Pancreas (tissue), 10 donors: ENCODE measurements at regions not wholly inside any gene's neighbourhood (a gene's known extent, or its start where the extent isn't known, plus 50 kb on each side); places are given as distances from the start of the nearest gene placed in this dataset.

Experiments
- ATAC-seq, 4 donors: fragments of 200-7000 bp; cut with Tn5 transposase; one replicate each; pipeline versions ENCODE4 v1.8.0 to v1.9.1; 2020; ENCODE audit warnings: mild to moderate bottlenecking in 4 of 4, moderate library complexity in 4 of 4
- DNase-seq, 6 donors: peaks; one replicate each; pipeline ENCODE4 v3.0.0-alpha.2; 2020
- FAIRE-seq: peaks from 2 replicates; lab custom pipeline; 2012; peaks lifted over from hg19 to GRCh38; lab: Jason Lieb, UNC
- H3K27ac ChIP-seq, 4 donors: fragments of 200-600 bp; sonication (generic); 1 replicate in 3 of 4; 2 replicates in 1 of 4; pipeline versions ENCODE4 v1.5.0 to v1.8.0; 2020
- H3K27me3 ChIP-seq, 4 donors: fragments of 200-600 bp; one replicate each; pipeline ENCODE4 v1.8.0; 2021
- H3K36me3 ChIP-seq, 3 donors: fragments of 200-600 bp; sonication (generic) in 1 of 3; one replicate each; pipeline versions ENCODE4 v1.5.0 to v1.8.0; 2020 to 2021
- H3K4me1 ChIP-seq, 3 donors: fragments of 200-600 bp; one replicate each; pipeline ENCODE4 v1.8.0; 2021
- H3K4me3 ChIP-seq, 4 donors: fragments of 200-600 bp; sonication (generic) in 2 of 4; one replicate each; pipeline versions ENCODE4 v1.5.0 to v1.8.0; 2020 to 2021
- H3K9me3 ChIP-seq, 4 donors: fragments of 200-600 bp; one replicate each; pipeline ENCODE4 v1.8.0; 2021
- WGBS, 2 donors: extraction: QIAGEN DNeasy Blood & Tissue Kit; methylation state at CpG; one replicate each; pipeline ENCODE4 v1.1.7; 2013; 5-methylcytosine and 5-hydroxymethylcytosine counted together
- intact Hi-C, 3 donors: fragments of 100-400 bp; cut with DNase I; formaldehyde crosslinking; loops; one replicate each; pipeline versions ENCODE4 v1.11.1 to v1.14.2; 2022
- TF ChIP-seq, protein P1 (sequence below), 4 donors: fragments of 200-600 bp; sonication (generic) in 3 of 4; IDR thresholded peaks; one replicate each; pipeline versions ENCODE4 v1.5.0 to v1.8.0; 2021; ENCODE audit warnings: antibody characterized with exemption in 4 of 4
- donor health status: healthy with polysubstance abuse.
- donor health status: DM: no; HTN: no; CAD: no; lungs with moderate emphysema.
- donor health status: DM: no; HTN: no; CAD: no.
- donor health status: control.
- donor health status: control.
- donor health status: Bipolar disorder and iron deficiency.
- donor health status: DM: yes; HTN: yes; CAD: no.
- donor health status: DM: no; HTN: no; CAD: no.
- donor health status: DM: no; HTN: no; CAD: no.
- donor health status: DM: yes; HTN: yes; CAD: no.

DNA sequence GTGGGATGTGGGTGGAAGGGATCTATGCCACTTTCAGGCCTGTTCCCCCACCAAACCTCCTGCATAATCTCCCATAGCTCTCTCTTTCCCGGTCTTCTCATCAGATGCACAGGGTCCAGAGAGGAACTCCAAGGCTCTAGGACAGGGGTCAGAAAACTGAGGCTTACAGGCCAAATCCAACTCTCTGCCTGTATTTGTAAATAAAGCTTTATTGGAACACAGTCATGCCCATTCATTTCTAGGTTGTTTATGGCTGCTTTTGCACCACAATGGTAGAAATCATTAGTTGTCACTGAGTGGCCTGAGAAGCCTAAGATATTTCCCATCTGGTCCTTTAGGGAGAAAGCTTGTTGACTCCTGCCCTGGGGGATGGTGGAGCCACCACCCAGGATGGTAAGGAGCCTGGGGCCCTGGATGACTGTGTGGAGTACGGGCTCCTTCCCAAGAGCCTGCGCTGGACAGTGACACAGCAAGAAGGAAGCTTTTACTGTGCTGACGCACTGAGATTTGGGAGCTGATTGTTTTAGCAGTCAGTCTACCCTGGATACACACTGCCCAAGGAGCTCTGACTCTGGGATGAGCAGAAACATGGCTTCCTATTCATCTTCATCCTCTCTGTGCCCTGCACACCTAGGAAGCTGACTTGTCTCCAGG, 64.0 kb upstream of the RAPGEF1 start:
- H3K27me3 ChIP-seq: no peaks in the 10 kb centered on the region
- ATAC-seq (no peak), FAIRE-seq (no peak), DNase-seq (no peak)
- H3K36me3 ChIP-seq: no peaks in the 10 kb centered on the region
- TF ChIP-seq, protein P1, sequence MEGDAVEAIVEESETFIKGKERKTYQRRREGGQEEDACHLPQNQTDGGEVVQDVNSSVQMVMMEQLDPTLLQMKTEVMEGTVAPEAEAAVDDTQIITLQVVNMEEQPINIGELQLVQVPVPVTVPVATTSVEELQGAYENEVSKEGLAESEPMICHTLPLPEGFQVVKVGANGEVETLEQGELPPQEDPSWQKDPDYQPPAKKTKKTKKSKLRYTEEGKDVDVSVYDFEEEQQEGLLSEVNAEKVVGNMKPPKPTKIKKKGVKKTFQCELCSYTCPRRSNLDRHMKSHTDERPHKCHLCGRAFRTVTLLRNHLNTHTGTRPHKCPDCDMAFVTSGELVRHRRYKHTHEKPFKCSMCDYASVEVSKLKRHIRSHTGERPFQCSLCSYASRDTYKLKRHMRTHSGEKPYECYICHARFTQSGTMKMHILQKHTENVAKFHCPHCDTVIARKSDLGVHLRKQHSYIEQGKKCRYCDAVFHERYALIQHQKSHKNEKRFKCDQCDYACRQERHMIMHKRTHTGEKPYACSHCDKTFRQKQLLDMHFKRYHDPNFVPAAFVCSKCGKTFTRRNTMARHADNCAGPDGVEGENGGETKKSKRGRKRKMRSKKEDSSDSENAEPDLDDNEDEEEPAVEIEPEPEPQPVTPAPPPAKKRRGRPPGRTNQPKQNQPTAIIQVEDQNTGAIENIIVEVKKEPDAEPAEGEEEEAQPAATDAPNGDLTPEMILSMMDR (IDR thresholded peaks at IDR 0.05): no peak
- H3K4me1 ChIP-seq: no peaks in the 10 kb centered on the region
- no peaks in the 10 kb centered on the region for H3K9me3 ChIP-seq
- WGBS, 2 donors: 80 to 88% methylated on average over 4 of the region's 4 CpGs
- H3K4me3 ChIP-seq: no peak overlapping the region
- intact Hi-C loops: no loop called here
- H3K27ac ChIP-seq: no peak overlapping the region

DNA sequence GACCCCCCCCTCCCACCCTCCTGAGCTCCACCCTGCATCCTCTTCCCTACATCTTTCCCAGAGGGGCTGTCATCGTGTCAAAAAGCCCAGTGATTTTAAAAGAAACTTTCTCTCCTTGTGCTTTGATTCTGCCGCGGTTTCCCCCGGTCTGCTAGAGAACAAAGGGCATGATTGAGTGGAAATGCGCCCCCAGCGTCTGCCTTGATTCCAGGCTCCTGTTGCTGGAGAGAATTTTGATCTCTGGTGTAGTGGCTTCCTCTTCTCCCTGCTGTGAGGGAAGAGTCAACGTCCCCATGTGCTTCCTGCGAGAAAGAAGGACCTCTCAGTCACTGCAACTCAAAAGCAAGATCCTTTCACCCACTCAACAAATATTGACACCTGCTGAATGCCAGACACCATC, 61.9 kb upstream of the RAPGEF1 start:
- 19 to 23% methylated on average over 8 of the region's 8 CpGs for WGBS, 2 donors
- no peaks in the 10 kb centered on the region for H3K36me3 ChIP-seq
- intact Hi-C loops: no loop called here
- FAIRE-seq: no peak
- H3K27ac ChIP-seq: no peak overlapping the region
- H3K9me3 ChIP-seq: no peaks in the 10 kb centered on the region
- no peaks in the 10 kb centered on the region for H3K4me1 ChIP-seq
- no peak for DNase-seq
- TF ChIP-seq, protein P1 (IDR thresholded peaks at IDR 0.05): no peak
- H3K27me3 ChIP-seq: no peaks in the 10 kb centered on the region
- ATAC-seq: no peak
- no peak overlapping the region for H3K4me3 ChIP-seq

DNA sequence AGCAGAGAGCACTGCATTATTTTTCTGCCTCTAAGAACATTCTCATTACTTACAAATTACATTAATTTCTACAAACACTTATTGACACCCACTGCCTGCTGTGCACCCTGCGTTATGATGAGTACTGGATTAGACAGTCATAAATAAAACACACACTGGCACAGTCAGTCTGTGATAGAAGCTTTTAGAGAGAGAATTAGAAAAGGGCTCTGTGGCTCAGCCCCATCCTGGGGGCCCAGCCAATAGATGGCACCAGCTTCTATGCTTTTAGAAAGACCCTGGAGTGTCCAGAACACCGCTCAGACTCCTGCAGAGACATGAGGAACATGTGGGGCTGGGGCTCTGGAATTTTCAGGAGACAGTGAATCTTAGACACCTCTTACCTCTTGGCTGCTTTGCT, 61.0 kb upstream of the RAPGEF1 start:
- 56% methylated on average over 2 of the region's 2 CpGs for WGBS, 2 donors
- Histone ChIP-seq H3K4me1 (no peaks in the 10 kb centered on the region), H3K36me3 (no peaks in the 10 kb centered on the region), H3K27ac (no peak overlapping the region), H3K4me3 (no peak overlapping the region), H3K9me3 (no peaks in the 10 kb centered on the region), H3K27me3 (no peaks in the 10 kb centered on the region)
- intact Hi-C loops: no loop called here
- ATAC-seq: no peak
- no peak for FAIRE-seq
- TF ChIP-seq, protein P1 (IDR thresholded peaks at IDR 0.05): no peak
- DNase-seq: no peak

DNA sequence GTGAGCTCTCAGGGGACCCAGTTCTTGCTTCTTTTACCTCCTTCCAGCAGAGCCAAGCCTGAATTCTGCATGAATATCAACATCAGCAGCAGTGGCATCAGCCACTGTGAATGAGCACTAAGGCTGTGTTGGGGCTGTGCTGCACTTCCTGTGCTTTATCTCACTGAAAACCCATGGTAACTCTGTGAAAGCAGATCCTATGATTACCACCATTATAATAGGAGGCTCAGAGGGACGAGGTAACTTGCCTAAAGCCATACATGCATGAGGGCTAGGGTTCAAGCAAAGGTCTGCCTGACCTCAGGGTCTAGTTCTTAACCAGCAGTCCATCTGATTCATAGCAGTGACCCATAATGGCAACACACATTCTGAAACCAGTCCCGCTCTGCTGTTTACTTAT, 60.5 kb upstream of the RAPGEF1 start:
- intact Hi-C loops: no loop called here
- H3K27me3 ChIP-seq: no peaks in the 10 kb centered on the region
- H3K36me3 ChIP-seq: no peaks in the 10 kb centered on the region
- DNase-seq (no peak), FAIRE-seq (no peak), ATAC-seq (no peak)
- no peak overlapping the region for H3K4me3 ChIP-seq
- 42 to 55% methylated on average over 2 of the region's 2 CpGs for WGBS, 2 donors
- no peak overlapping the region for H3K27ac ChIP-seq
- no peaks in the 10 kb centered on the region for H3K9me3 ChIP-seq
- H3K4me1 ChIP-seq: no peaks in the 10 kb centered on the region
- TF ChIP-seq, protein P1 (IDR thresholded peaks at IDR 0.05): no peak

DNA sequence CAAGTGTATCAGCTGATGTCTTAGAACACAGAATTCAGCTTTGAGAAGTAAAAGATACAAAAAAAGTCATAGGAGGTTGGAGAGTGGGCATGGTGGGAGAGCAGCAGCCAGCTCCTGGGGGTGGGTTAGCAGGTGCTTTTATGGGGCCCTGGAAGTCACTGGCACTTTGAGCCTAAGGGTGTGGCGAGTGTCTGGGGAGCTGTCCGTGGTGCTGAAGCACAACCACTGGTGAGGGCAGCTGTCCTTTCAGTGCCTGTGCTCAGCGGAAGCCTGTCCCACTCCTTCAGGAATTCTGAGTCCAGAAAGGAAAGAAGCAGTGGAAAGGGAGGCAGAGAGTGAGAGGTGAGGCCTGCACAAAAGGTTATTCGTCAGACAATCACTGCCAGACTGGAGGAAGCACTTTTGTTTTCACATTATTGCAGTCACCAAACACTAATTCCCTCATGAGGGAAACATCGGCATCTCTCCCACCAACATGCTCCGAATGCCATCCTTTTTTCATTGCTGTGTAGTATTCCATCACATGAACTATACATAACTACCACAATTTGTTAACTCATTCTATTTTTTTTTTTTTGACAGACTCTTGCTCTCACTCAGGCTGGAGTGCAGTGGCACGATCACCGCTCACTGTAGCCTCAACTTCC, 59.4 kb upstream of the RAPGEF1 start:
- H3K4me1 ChIP-seq: no peaks in the 10 kb centered on the region
- H3K27ac ChIP-seq: no peak overlapping the region
- ATAC-seq (peak in 3 of 4 donors; percentile 46 to 84 (median 65)), FAIRE-seq (no peak), DNase-seq (peak in 5 of 6 donors; percentile 12 to 79 (median 40))
- intact Hi-C loops: no loop called here
- TF ChIP-seq, protein P1 (IDR thresholded peaks at IDR 0.05): no peak
- no peaks in the 10 kb centered on the region for H3K36me3 ChIP-seq
- 51 to 63% methylated on average over 7 to 8 of the region's 8 CpGs for WGBS, 2 donors
- H3K27me3 ChIP-seq: no peaks in the 10 kb centered on the region
- no peaks in the 10 kb centered on the region for H3K9me3 ChIP-seq
- H3K4me3 ChIP-seq: no peak overlapping the region
